HEK293T (cell line): ENCODE measurements at regions not wholly inside any gene's neighbourhood (a gene's known extent, or its start where the extent isn't known, plus 50 kb on each side); places are given as distances from the start of the nearest gene placed in this dataset.

Experiments used
- BHLHE40 ChIP-seq: fragments of 450-650 bp; IDR thresholded peaks from 2 replicates; pipeline ENCODE4 v1.6.1; 2016; ENCODE audit warnings: mild to moderate bottlenecking, moderate library complexity, borderline replicate concordance
- CTBP1 ChIP-seq: fragments of 450-650 bp; IDR thresholded peaks from 2 replicates; pipeline ENCODE4 v1.6.1; 2016; ENCODE audit warnings: borderline replicate concordance
- ELF4 ChIP-seq: fragments of 450-650 bp; IDR thresholded peaks from 2 replicates; pipeline ENCODE4 v1.6.1; 2017; ENCODE audit warnings: antibody characterized with exemption
- FOXA1 ChIP-seq: fragments of 450-650 bp; IDR thresholded peaks from 2 replicates; pipeline ENCODE4 v1.6.1; 2016; ENCODE audit warnings: mild to moderate bottlenecking
- FOXK2 ChIP-seq: fragments of 450-650 bp; IDR thresholded peaks from 2 replicates; pipeline ENCODE4 v1.6.1; 2016; ENCODE audit warnings: mild to moderate bottlenecking
- FOXM1 ChIP-seq: fragments of 450-650 bp; IDR thresholded peaks from 2 replicates; pipeline ENCODE4 v1.6.1; 2017; ENCODE audit warnings: mild to moderate bottlenecking, borderline replicate concordance
- HDGF ChIP-seq: fragments of 450-650 bp; IDR thresholded peaks from 2 replicates; pipeline ENCODE4 v1.6.1; 2017; ENCODE audit warnings: antibody characterized with exemption, borderline replicate concordance
- LEF1 ChIP-seq: fragments of 450-650 bp; IDR thresholded peaks from 2 replicates; pipeline ENCODE4 v1.6.1; 2017; ENCODE audit warnings: mild to moderate bottlenecking, borderline replicate concordance
- NFRKB ChIP-seq: fragments of 450-650 bp; IDR thresholded peaks from 2 replicates; pipeline ENCODE4 v1.6.1; 2016; ENCODE audit warnings: mild to moderate bottlenecking, moderate library complexity
- PKNOX1 ChIP-seq: fragments of 450-650 bp; IDR thresholded peaks from 2 replicates; pipeline ENCODE4 v1.6.1; 2016
- SP1 ChIP-seq: fragments of 450-650 bp; IDR thresholded peaks from 2 replicates; pipeline ENCODE4 v1.6.1; 2017
- SUZ12 ChIP-seq: fragments of 450-650 bp; IDR thresholded peaks from 2 replicates; pipeline ENCODE4 v1.6.1; 2016; ENCODE audit warnings: mild to moderate bottlenecking
- TARDBP ChIP-seq: fragments of 450-650 bp; IDR thresholded peaks from 2 replicates; pipeline ENCODE4 v1.6.1; 2016
- ZNF384 ChIP-seq: fragments of 450-650 bp; IDR thresholded peaks from 2 replicates; pipeline ENCODE4 v1.6.1; 2016

DNA sequence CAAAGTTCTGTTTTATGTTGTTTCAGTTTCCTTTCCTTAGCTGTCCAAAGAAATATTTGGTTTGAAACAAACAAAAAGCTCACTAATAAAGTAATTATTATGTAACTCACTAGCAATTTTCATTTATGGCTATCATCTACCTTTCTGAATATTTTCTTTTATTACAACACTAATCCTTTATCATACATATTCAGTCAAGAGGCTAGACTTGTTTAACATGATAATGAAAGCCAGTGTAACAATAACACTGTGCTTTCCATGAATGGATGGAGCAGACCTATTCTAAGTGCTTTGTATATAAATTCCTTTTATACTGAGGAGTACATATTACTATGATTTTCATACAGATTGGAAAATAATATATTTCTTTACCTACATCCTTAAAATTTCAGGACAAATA lies 972.8 kb upstream of the ADGRL4 start:
- TF ChIP-seq SP1 = no peak
- TF ChIP-seq ZNF384 = no peak
- no peak for TF ChIP-seq FOXK2
- TF ChIP-seq ELF4 = no peak
- TF ChIP-seq BHLHE40 = no peak
- no peak for TF ChIP-seq NFRKB
- TF ChIP-seq FOXA1 = no peak
- TF ChIP-seq PKNOX1 = no peak
- TF ChIP-seq TARDBP = no peak
- TF ChIP-seq FOXM1 = no peak
- no peak for TF ChIP-seq SUZ12
- no peak for TF ChIP-seq HDGF
- no peak for TF ChIP-seq LEF1
- TF ChIP-seq CTBP1 = no peak
